ENCODE measurements at regions not wholly inside any gene's neighbourhood (a gene's known extent, or its start where the extent isn't known, plus 50 kb on each side); places are given as distances from the start of the nearest gene placed in this dataset.

DNA sequence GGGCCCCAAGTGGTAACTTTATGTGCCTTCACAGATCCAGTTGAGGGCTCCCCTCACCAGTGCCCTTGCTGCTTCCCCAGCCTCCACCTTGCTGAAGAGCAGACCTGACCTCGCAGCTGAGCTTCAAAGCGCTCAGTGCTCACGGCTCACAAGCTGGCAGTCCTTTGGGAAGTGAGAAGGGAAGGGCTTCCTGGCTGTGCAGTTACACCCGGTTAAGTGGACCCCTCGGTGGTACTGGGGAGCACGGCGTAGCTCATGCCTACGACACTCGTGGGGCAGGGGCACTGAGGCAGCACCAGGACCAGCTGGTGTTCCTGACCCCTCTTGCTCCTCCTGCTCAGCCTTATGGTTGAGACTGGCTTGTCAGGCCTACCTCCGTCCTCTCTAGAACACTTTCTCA is 629.0 kb upstream of the TBL1XR1 start:
- Histone ChIP-seq H4K20me1 (ENCODE audit: insufficient read depth) (no peaks in the 10 kb centered on the region), H3K27me3 (ENCODE audit: insufficient read depth, low read depth) (no peaks in the 10 kb centered on the region), H3K36me3 (ENCODE audit: low read depth) (0 out of 2 replicates have a peak, but pooled peaks cover 6% of the 10 kb centered on the region), H3K27ac (peak overlapping the region; percentile 70; the same call in 1 of the 2 replicates), H3K4me1 (replicated peaks; ENCODE audit: insufficient read depth) (peaks cover 71% of the 10 kb centered on the region), H2AFZ (no peak overlapping the region), H3K79me2 (ENCODE audit: low read depth) (no peaks in the 10 kb centered on the region), H3F3A (ENCODE audit: insufficient read depth, low read depth) (peaks cover 40% of the 10 kb centered on the region), H3K9me2 (ENCODE audit: insufficient read depth) (no peaks in the 10 kb centered on the region), H3K4me3 (no peak overlapping the region), H3K9me3 (ENCODE audit: insufficient read depth, low read depth) (no peaks in the 10 kb centered on the region; the same call in 1 of the 2 replicates), H3K4me2 (no peak overlapping the region)
- ChIA-PET CTCF (no interaction called here), POLR2A (ENCODE audit: unreplicated experiment) (no interaction called here)
- TF ChIP-seq CTCF (conservative IDR thresholded peaks at IDR 0.05) (no peak), EZH2 (IDR thresholded peaks at IDR 0.05; ENCODE audit: low read depth) (no peak)
- DNase-seq, result no peak
- intact Hi-C loops (cut with micrococcal nuclease; ENCODE audit: unreplicated experiment), result no loop called here
- no TSS peak for BruUV-seq (replicated peaks)

GRCh38 chr3:177827511-177828207 is 630.4 kb upstream of the TBL1XR1 start:
- Histone ChIP-seq H3K27ac (peak overlapping the region; percentile 70), H3K4me2 (peak overlapping the region; percentile 55), H3K4me3 (peak overlapping the region; percentile 29), H3K79me2 (ENCODE audit: low read depth) (no peaks in the 10 kb centered on the region), H3K9me2 (ENCODE audit: insufficient read depth) (no peaks in the 10 kb centered on the region), H3F3A (ENCODE audit: insufficient read depth, low read depth) (peaks cover 40% of the 10 kb centered on the region), H3K27me3 (ENCODE audit: insufficient read depth, low read depth) (no peaks in the 10 kb centered on the region), H3K9me3 (ENCODE audit: insufficient read depth, low read depth) (no peaks in the 10 kb centered on the region), H3K36me3 (ENCODE audit: low read depth) (0 out of 2 replicates have a peak, but pooled peaks cover under 1% of the 10 kb centered on the region), H3K4me1 (replicated peaks; ENCODE audit: insufficient read depth) (peaks cover 70% of the 10 kb centered on the region), H2AFZ (0 out of 2 replicates have a peak overlapping the region, but pooled peaks have one; percentile 16), H4K20me1 (ENCODE audit: insufficient read depth) (no peaks in the 10 kb centered on the region)
- peak; percentile 14 to 93 for DNase-seq
- no TSS peak for BruUV-seq (replicated peaks)
- ChIA-PET CTCF (no interaction called here), POLR2A (ENCODE audit: unreplicated experiment) (no interaction called here)
- intact Hi-C loops (cut with micrococcal nuclease; ENCODE audit: unreplicated experiment), result no loop called here
- TF ChIP-seq CTCF (conservative IDR thresholded peaks at IDR 0.05) (no peak), EZH2 (IDR thresholded peaks at IDR 0.05; ENCODE audit: low read depth) (no peak)

- Histone ChIP-seq H2AFZ (0 out of 2 replicates have a peak overlapping the region, but pooled peaks have one; percentile 16), H3K79me2 (ENCODE audit: low read depth) (no peaks in the 10 kb centered on the region), H3K4me1 (replicated peaks; ENCODE audit: insufficient read depth) (peaks cover 65% of the 10 kb centered on the region), H3K9me3 (ENCODE audit: insufficient read depth, low read depth) (no peaks in the 10 kb centered on the region), H3K4me3 (peak overlapping the region; percentile 29), H3K9me2 (ENCODE audit: insufficient read depth) (no peaks in the 10 kb centered on the region), H3K27ac (peak overlapping the region; percentile 70), H3K4me2 (peak overlapping the region; percentile 55), H3K27me3 (ENCODE audit: insufficient read depth, low read depth) (no peaks in the 10 kb centered on the region), H4K20me1 (ENCODE audit: insufficient read depth) (no peaks in the 10 kb centered on the region), H3F3A (ENCODE audit: insufficient read depth, low read depth) (peaks cover 40% of the 10 kb centered on the region), H3K36me3 (ENCODE audit: low read depth) (no peaks in the 10 kb centered on the region)
- no peak for DNase-seq
- ChIA-PET POLR2A (ENCODE audit: unreplicated experiment) (no interaction called here), CTCF (no interaction called here)
- TF ChIP-seq CTCF (conservative IDR thresholded peaks at IDR 0.05), result no peak
- no peak for TF ChIP-seq EZH2 (IDR thresholded peaks at IDR 0.05; ENCODE audit: low read depth)
- intact Hi-C loops (cut with micrococcal nuclease; ENCODE audit: unreplicated experiment), result no loop called here
- no TSS peak for BruUV-seq (replicated peaks)
Measured at GRCh38 chr3:177828208-177828565, 630.9 kb upstream of the TBL1XR1 start.

Measured in PC-9 (cell line).